ENCODE measurements at regions not wholly inside any gene's neighbourhood (a gene's known extent, or its start where the extent isn't known, plus 50 kb on each side); places are given as distances from the start of the nearest gene placed in this dataset.

GRCh38 chr21:26281506-26281905, 110.9 kb upstream of the APP start:
- Histone ChIP-seq H3K4me3 (replicated peaks in 1 of 2; ENCODE audit: low read depth in 1 of 2, low read length in 2 of 2) (no peak overlapping the region), H2AFZ (ENCODE audit: low read depth, low read length, poor library complexity, severe bottlenecking) (no peak overlapping the region), H3K27me3 (ENCODE audit: insufficient read depth, low read length) (no peaks in the 10 kb centered on the region; the same call in 1 of the 2 replicates), H4K20me1 (ENCODE audit: insufficient read depth) (no peaks in the 10 kb centered on the region), H3K9ac (ENCODE audit: low read length) (no peak overlapping the region), H3K9me2 (ENCODE audit: insufficient read depth) (no peaks in the 10 kb centered on the region), H3K79me2 (ENCODE audit: insufficient read depth, low read length) (no peaks in the 10 kb centered on the region), H3K4me1 (ENCODE audit: control insufficient read depth in 1 of 2, insufficient read depth in 2 of 2, low read length in 2 of 2) (no peaks in the 10 kb centered on the region), H3K4me2 (ENCODE audit: low read length) (no peak overlapping the region), H3K27ac (ENCODE audit: low read depth, low read length) (no peak overlapping the region), H3K9me3 (ENCODE audit: control insufficient read depth in 1 of 2, insufficient read depth in 1 of 2, low read depth in 1 of 2, low read length in 2 of 2) (no peaks in the 10 kb centered on the region), H3K36me3 (ENCODE audit: control insufficient read depth in 1 of 2, insufficient read depth in 2 of 2, low read length in 2 of 2) (no peaks in the 10 kb centered on the region)
- POLR2A ChIA-PET = no interaction called here
- intact Hi-C loops (cut with micrococcal nuclease) = no loop called here
- no peak for DNase-seq (ENCODE audit: low read depth, low spot score)
- no peak for ATAC-seq
- no TSS peak for BruUV-seq (replicated peaks)
- TF ChIP-seq SP1 (IDR thresholded peaks at IDR 0.05; ENCODE audit: low read depth) = no peak
- no peak for TF ChIP-seq CTCF (IDR thresholded peaks at IDR 0.05 in 2 of 3, conservative IDR thresholded peaks at IDR 0.05 in 1 of 3; ENCODE audit: borderline replicate concordance in 1 of 3, insufficient read depth in 1 of 3, low read depth in 2 of 3, low read length in 2 of 3)
- no peak for TF ChIP-seq MAX (IDR thresholded peaks at IDR 0.05)
- TF ChIP-seq CBX3 (IDR thresholded peaks at IDR 0.05; ENCODE audit: low read depth) = no peak
- TF ChIP-seq ZFX (IDR thresholded peaks at IDR 0.05) = no peak
- TF ChIP-seq REST (IDR thresholded peaks at IDR 0.05; ENCODE audit: low read depth) = no peak
- TF ChIP-seq EGR1 (IDR thresholded peaks at IDR 0.05; ENCODE audit: low read depth) = no peak
- no peak for TF ChIP-seq EZH2 (IDR thresholded peaks at IDR 0.05)
- TF ChIP-seq SIN3A (IDR thresholded peaks at IDR 0.05; ENCODE audit: low read depth) = no peak
- RAD21 ChIA-PET (ENCODE audit: low non-redundant PET in 1 of 2, low total read pairs in 2 of 2, uncharacterized antibody in 2 of 2, unreplicated experiment in 2 of 2) = no interaction called here
- CTCF ChIA-PET = no interaction called here

Data from HCT116 (cell line).